ENCODE measurements at regions not wholly inside any gene's neighbourhood (a gene's known extent, or its start where the extent isn't known, plus 50 kb on each side); places are given as distances from the start of the nearest gene placed in this dataset.
A peak's percentile ranks its signal among the peaks of the same experiment; 100 is the strongest.

GRCh38 chr3:66751842-66752241 is 246.3 kb upstream of the KBTBD8 start:
- no peak for DNase-seq

GRCh38 chr3:66753670-66754069 is 244.4 kb upstream of the KBTBD8 start:
- no peak for DNase-seq

DNA sequence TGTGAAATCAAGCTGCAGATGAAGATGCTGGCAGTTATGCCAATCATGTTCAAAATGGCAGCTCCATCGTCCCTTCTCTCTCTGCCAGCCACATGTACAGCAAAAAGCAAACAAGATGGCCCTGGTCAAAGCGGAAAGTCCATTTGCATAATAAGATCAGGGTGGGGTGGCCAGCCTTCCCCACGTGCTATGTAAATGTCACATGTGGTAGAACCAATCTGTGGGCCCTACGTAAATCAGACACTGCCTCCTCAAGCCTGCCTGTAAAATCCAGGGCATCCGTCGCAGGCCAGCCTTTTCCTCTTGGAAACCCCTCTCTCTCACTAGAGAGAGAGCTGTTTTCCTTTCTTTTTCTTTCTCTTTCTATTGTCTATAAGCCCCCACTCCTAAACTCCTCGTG is 243.5 kb upstream of the KBTBD8 start:
- DNase-seq: no peak

DNA sequence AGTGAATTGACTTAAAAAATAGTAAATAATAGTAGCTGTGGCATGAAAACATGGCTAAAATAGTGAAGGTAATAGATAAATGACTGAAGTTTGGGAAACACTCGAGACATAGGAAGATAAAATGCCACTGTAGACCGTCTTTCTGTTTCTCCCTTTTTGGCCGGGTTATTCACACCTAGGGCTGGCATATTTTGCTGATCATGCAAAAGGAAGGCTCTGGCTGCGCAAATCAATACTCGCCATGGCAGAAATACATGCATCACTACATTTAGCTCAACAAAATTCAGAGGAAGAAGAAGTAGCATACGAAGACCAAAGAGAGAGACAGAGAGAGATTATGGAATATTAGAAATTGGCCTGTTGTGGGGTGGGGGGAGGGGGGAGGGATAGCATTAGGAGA is 242.2 kb upstream of the KBTBD8 start:
- no peak for DNase-seq

GRCh38 chr3:66756468-66757036 is 241.6 kb upstream of the KBTBD8 start:
- no peak for DNase-seq

DNA sequence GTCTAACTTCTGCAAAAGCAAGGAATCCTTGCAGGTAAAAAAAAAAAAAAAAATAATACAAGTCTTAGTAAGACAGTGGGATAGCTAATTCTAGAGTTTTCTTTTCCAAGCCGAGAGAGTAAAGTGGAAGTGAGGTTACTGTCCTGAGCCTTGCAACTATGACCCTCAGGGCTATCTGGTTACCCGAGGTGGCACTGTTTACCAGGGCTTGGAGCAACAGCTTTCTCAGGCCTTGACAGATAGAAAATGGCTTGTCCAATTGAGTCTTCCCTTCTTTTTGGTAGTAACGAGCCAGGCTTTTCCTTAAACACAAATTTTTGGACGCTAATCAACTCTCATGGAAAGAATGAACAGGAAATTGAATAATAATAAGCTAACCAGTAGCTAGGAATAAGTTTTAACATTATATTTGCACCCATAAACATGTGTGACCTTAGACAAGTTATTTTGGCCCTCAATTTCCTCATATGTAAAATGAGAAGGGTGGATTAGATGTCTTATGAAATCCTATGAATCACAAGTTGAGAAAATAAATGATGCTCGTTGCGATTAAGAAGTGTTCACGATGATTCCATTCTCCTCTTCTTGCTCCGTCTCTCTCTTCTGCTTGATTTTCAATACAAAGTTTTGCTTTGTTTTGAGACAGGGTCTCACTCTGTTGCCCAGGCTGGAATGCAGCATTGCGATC is 236.9 kb upstream of the KBTBD8 start:
- DNase-seq: no peak

GRCh38 chr3:66762916-66763693 is 235.0 kb upstream of the KBTBD8 start:
- DNase-seq: peak; percentile 14

GRCh38 chr3:66778107-66778506 is 220.0 kb upstream of the KBTBD8 start:
- DNase-seq: no peak

- no peak for DNase-seq
Measured at GRCh38 chr3:66778777-66779176, 219.3 kb upstream of the KBTBD8 start.

DNA sequence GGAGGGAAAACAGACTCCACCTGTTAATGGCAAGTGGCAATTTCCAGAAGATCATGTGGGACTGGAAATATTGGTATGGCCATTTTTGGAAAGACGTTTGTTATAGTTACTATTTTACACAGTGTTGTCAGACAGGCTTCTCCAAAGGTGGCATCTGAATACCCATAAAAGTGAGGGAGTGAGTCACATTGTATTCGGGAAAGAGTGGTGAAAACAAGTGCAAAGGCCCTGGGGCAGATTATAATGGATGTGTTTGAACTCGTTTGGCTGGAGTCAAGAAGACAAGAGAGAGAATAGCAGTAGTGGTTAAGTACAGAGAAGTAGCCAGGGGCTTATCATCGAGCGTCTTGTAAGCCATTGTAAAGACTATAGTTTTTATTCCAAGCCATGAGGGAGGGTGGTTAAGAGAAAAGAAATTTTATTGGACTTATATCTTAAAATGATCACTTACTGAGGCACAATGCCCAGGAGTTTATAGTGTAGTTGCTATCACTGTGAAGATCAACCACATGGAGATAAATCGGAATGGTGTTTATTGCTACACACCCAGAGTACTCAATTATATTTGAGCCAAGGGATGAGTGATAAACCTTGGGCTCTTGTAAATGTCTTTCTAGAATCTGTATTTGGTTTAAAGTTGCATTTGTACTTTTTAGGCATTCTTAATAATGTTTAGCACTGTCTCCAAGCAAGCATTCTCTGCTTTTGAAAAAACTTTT is 212.8 kb upstream of the KBTBD8 start:
- no peak for DNase-seq

GRCh38 chr3:66789580-66790237 is 208.4 kb upstream of the KBTBD8 start:
- DNase-seq: peak; percentile 13

DNA sequence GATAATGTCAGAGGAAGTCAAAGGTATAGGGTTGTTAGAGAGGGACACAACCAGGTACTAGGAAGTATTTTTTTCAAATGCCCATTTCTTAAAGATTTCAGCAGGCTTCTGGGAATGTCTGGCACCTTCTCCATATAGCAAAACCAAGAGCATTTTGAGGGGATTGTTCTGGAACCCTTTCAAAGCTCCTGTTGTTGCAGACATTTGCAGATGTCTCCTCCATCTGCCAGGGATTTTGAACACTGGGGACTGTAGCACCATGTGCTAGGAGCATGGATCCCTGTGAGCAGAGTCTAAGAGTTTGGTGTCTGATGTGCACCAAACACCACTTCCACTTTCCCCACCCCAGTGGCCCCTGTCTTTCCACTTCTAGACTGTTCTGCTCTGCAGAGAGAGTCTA is 206.0 kb upstream of the KBTBD8 start:
- DNase-seq: no peak

GRCh38 chr3:66795365-66795764 is 202.7 kb upstream of the KBTBD8 start:
- peak; percentile 47 for DNase-seq

DNA sequence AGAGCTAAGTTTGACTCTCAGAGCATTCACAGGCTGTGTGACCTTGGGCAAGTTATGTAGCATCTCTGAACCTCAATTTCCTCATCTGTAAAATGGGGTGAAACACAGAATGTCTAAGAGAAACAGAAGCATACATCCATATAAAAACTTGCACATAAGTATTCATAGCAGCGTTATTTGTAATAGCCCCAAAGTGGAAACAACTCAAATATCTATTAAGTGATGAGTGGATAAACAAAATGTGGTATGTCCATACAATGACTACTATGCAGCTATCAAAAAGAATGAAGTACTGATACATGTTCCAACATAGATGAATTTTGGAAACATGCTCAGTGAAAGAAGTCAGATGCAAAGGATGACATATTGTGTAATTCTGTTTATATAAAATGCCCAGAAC is 201.8 kb upstream of the KBTBD8 start:
- DNase-seq: no peak

GRCh38 chr3:66797889-66798560 is 200.1 kb upstream of the KBTBD8 start:
- DNase-seq: peak; percentile 66

GRCh38 chr3:66800941-66801545 is 197.1 kb upstream of the KBTBD8 start:
- DNase-seq: peak; percentile 20

- no peak for DNase-seq
Measured at GRCh38 chr3:66803206-66803605, 194.9 kb upstream of the KBTBD8 start.

- DNase-seq: no peak
Measured at GRCh38 chr3:66803721-66804695, 194.1 kb upstream of the KBTBD8 start.

GRCh38 chr3:66808891-66809594 is 189.1 kb upstream of the KBTBD8 start:
- DNase-seq: no peak

- DNase-seq: no peak
Measured at GRCh38 chr3:66809595-66809958, 188.5 kb upstream of the KBTBD8 start.

Measured in fibroblast of upper back skin (primary cell).